HG02840 (cell line): ENCODE measurements at regions not wholly inside any gene's neighbourhood (a gene's known extent, or its start where the extent isn't known, plus 50 kb on each side); places are given as distances from the start of the nearest gene placed in this dataset.

ENCODE experiments used
- ATAC-seq: cut with Tn5 transposase; IDR thresholded peaks from one replicate; pipeline ENCODE4 v1.9.1; 2021; ENCODE audit warnings: mild to moderate bottlenecking, moderate library complexity, moderate number of reproducible peaks; ENCODE audit not compliant: unreplicated experiment, low FRiP score

GRCh38 chr14:46322076-46322475, 329.5 kb downstream of the RPL10L start:
- ATAC-seq: no peak

- ATAC-seq: no peak
Measured at GRCh38 chr14:46306267-46306666, 345.3 kb downstream of the RPL10L start.

- ATAC-seq: no peak
Measured at GRCh38 chr14:46300765-46301164, 350.8 kb downstream of the RPL10L start.

GRCh38 chr14:46290706-46291105, 360.9 kb downstream of the RPL10L start:
- no peak for ATAC-seq

GRCh38 chr14:46279776-46280175, 371.8 kb downstream of the RPL10L start:
- no peak for ATAC-seq

- ATAC-seq: no peak
Measured at GRCh38 chr14:46279327-46279726, 372.3 kb downstream of the RPL10L start.

GRCh38 chr14:46259536-46259935, 392.0 kb downstream of the RPL10L start:
- ATAC-seq: no peak

- ATAC-seq: no peak
Measured at GRCh38 chr14:46256381-46256780, 395.2 kb downstream of the RPL10L start.

GRCh38 chr14:46250113-46250703, 401.4 kb downstream of the RPL10L start:
- no peak for ATAC-seq

GRCh38 chr14:46248001-46248630, 403.5 kb downstream of the RPL10L start:
- no peak for ATAC-seq

- no peak for ATAC-seq
Measured at GRCh38 chr14:46245276-46245675, 406.3 kb downstream of the RPL10L start.

GRCh38 chr14:46233786-46234185, 417.8 kb downstream of the RPL10L start:
- no peak for ATAC-seq

GRCh38 chr14:46230540-46230939, 421.0 kb downstream of the RPL10L start:
- no peak for ATAC-seq

GRCh38 chr14:46215801-46216200, 435.8 kb downstream of the RPL10L start:
- no peak for ATAC-seq

- ATAC-seq: no peak
Measured at GRCh38 chr14:46198676-46199075, 452.9 kb downstream of the RPL10L start.

GRCh38 chr14:46197856-46198255, 453.7 kb downstream of the RPL10L start:
- no peak for ATAC-seq
